Superior temporal gyrus (tissue), 1 donor: ENCODE measurements at regions not wholly inside any gene's neighbourhood (a gene's known extent, or its start where the extent isn't known, plus 50 kb on each side); places are given as distances from the start of the nearest gene placed in this dataset.
"Not testable (repeated sequence)": the region's sequence is repeated elsewhere in the genome, so short reads cannot be mapped to it uniquely, and the experiment has no call there.

Experiments
- DNase-seq: peaks from one replicate; pipeline ENCODE4 v3.0.0-alpha.2; 2016; ENCODE audit errors: extremely low spot score

DNA sequence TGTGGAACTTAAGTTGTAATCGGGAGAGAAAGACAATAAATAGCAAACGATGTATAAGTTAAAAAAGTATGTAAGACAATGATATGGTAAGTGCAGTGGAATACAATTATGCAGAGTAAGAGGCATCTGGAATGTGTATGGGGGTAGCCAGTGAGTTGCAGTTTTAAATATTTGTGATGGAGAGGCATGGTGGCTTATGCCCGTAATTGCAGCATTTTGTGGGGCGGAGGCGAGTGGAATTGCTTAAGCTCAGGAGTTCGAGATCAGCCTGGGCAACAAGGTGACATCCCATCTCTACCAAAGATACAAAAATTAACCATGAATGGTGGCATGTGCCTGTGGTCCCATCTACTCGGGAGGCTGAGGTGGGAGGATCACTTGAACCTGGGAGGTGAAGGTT is 52.5 kb upstream of the WDFY3 start:
- no peak for DNase-seq

DNA sequence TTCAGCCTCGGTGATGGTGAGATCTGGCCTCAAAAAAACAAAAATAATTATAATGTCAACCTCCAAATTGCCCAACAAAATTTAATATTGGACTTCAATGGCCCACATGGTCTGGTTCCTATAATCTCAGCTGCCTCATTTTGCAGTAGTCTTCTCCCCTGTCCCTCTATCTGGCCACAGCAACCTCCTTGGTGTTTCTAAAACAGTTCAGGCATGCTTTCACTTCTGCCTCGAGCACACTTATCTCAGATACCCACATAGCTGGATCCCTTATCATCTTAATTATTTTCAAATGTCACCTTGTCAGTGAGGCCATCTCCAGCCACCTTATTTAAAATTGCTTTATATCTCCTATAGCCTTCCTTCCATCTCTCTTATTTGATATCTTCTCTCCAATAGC is 52.9 kb upstream of the WDFY3 start:
- no peak for DNase-seq

DNA sequence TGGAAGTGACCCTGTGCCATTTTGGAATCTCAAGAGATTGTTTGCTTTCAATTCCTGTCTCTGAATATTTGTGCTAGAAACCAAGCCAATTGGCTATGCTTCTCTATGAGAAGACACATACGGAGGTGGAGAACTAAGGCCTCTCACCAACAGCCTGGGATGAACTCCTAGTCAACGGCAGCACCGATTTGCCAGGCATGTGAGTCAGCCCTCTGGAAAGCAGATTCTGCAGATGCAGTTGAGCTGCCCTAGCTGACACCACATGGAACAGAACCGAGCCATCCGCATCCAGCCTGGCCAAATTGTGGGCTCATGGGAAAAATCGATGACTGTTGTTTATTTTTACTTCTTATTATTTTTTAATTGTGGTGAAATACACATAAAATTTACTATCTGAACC is 58.2 kb upstream of the WDFY3 start:
- DNase-seq = peak; percentile 6

DNA sequence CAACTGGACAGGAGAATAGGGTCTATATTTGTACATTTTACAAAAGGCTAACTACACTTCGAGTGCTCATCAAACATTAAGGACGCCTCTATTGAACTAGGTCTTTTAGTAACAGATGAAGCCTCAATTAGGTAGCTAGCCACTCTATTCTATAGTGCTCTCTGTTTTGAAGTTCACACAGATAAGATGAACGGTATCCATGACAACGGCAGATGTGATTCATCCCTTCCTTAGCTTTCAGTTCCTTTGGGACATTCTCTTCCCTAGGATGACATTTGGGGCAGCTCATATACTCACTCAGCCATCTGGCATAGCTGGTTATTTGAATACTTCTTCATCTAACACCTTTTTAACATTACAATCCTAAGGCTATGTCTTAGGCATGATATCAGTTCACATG is 62.4 kb upstream of the WDFY3 start:
- DNase-seq = peak; percentile 27

DNA sequence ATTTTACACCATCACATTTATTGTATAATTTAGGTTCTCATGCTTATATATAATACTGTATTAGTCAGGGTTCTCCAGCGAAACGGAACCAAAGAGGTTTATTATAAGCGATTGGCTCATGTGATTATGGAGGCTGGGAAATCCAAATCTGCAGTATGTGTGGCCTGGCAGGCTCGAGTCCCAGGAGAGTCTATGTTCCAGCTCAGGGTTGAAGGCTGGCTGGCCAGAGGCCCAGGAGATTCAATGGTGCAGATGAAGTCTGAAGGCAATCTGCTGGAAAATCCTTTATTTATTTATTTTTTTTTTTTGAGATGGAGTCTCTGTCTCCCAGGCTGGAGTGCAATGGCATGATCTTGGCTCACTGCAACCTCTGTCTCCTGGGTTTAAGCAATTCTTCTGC is 63.0 kb upstream of the WDFY3 start:
- no peak for DNase-seq

DNA sequence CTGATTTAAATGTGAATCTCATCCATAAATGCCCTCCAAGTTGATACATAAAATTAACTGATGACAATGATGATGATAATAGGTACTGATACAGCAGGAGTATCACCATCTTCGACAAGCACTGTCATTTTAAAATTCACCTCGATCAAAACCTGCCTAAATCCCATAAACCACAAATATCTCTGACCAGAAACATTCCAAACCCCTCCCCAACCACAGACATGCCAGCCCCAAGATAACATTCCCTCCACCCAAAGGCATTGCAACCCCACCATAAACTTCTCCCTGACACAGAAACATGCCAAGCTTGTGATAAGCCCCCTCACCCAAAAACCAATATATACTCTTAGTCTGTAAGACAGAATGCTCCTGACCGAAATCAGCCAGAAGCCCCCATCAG is 63.7 kb upstream of the WDFY3 start:
- no peak for DNase-seq

DNA sequence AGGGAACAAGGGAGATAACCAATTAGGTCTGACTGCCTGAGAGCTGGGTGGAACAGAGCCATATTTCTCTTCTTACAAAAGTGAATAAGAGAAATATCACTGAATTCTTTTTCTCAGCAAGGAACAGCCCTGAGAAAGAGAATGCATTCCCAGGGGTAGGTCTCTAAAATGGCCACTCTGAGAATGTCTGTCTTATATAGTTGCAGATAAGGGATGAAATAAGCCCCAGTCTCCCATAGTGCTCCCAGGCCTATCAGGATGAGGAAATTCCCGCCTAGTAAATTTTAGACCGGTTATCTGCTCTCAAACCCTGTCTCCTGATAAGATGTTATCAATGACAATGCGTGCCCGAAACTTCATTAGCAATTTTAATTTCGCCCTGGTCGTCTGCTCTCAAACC is 67.3 kb upstream of the WDFY3 start:
- DNase-seq = not testable (repeated sequence)

DNA sequence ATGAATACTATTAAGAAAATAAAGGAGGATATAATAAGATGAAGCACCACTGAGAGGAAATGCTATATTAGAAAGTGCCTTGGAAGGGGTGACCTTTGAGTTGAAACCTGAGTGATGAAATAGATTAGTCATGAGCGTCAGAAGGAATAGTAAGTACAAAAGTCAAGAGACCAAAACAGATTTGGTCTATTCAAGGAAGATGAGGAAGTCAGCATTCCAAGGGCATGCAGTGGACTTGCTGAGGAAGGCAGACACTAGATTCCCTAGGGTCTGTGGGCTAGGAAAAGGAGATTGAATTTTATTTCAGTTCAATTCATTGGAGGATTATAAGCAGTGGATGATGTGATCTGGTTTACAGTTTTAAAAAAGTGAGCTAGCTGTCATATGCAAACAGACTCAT is 73.0 kb upstream of the WDFY3 start:
- no peak for DNase-seq

DNA sequence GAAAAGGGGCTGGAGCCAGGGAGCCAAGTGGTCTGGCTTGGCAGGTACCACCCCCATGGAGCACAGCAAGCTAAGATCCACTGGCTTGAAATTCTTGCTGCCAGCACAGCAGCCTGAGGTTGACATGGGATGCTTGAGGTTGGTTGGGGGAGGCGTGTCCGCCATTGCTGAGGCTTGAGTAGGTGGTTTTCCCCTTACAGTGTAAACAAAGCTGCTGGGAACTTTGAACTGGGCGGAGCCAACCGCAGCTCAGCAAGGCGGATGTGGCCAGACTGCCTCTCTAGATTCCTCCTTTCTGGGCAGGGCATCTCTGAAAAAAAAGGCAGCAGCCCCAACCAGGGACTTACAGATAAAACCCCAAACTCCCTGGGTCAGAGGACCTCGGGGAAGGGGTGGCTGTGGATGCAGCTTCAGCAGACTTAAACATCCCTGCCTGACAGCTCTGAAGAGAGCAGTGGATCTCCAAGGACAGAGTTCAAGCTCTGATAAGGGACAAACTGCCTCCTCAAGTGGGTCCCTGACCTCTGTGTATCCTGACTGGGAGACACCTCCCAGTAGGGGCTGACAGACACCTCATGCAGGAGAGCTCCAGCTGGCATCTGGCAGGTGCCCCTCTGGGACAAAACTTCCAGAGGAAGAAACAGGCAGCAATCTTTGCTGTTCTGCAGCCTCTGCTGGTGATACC is 77.5 kb upstream of the WDFY3 start:
- DNase-seq = not testable (repeated sequence)

DNA sequence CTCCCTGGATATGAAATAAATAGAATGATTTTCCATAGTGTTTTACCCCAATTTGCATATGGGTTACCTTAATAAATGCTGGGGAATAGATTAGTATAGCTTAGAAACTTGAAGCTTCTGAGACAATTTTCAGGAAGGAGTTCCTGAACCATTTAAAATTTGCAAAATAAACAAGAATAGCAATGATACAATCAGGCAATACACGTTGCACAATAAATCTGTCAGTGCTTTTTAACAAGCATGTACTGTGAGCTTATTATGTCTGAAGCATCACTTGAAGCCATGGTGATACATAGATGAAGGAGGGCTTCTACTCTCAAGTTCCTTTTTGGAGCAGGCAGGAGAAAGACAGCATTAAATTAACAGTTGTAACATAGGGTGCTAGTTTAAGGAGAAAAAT is 84.2 kb upstream of the WDFY3 start:
- no peak for DNase-seq

DNA sequence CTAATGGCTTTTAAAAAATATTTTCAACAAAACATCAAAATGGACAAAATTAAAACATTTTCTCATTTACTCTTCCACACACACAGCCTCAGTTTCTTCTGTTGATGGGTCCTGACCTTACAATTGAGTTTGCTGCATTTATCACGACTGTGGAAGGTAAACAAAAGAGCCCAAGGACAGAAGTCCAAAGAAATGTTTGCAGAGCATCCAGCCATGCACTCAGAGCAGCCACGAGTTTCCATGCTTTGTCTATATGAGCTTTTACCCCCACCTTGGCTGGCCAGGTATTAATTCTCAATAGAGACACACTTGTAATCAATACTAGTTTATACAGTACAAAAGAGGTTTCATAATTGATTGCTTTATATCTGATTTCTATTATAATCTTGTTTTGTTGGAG is 85.0 kb upstream of the WDFY3 start:
- no peak for DNase-seq

DNA sequence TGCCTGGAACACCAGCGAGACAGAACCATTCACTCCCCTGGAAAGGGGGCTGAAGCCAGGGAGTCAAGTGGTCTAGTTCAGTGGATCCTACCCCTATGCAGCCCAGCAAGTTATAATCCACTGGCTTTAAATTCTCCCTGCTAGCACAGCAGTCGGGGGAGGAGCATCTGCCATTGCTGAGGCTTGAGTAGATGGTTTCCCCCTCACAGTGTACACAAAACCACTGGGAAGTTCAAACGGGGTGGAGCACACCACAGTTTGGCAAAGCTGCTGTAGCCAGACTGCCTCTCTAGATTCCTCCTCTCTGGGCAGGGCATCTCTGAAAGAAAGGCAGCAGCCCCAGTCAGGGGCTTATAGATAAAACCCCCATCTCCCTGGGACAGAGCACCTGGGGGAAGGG is 88.4 kb upstream of the WDFY3 start:
- DNase-seq = not testable (repeated sequence)

DNA sequence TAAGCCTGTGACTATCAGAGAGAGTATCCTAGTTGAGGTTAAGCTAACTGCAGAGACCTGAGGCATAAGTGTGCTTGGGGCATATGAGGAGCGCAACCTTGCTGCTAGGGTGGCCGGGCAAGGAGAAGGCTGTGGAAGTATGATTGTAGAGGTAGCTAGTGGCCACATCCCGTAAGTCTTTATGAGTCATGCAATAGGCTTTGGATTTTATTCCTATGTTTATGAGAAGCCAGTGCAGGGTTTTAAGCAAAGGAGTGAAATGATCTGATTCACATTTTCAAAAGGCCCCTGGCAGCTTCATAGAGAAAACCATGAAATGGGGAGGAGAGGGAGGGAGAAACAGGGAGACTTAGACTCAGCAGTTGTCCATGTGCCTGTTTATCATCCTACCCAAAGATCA is 92.1 kb upstream of the WDFY3 start:
- DNase-seq = no peak

DNA sequence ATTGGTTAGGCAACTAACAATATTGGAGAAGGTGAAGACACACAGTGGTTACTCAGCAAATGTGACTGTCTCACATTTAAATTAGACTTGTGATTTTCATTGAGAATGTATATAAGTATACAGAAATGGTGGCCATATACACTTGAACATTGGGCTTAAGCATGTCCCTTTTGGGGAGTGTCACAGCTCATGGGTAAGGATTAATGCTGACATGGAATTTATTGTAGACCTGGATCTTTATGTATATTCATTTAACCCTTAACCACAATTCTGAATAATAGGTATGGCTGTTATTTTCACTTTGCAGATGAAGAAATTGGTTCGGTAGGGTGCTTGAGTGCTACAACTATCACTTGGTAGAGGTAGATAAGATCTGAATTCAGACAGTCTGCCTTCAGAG is 95.5 kb upstream of the WDFY3 start:
- DNase-seq = no peak

DNA sequence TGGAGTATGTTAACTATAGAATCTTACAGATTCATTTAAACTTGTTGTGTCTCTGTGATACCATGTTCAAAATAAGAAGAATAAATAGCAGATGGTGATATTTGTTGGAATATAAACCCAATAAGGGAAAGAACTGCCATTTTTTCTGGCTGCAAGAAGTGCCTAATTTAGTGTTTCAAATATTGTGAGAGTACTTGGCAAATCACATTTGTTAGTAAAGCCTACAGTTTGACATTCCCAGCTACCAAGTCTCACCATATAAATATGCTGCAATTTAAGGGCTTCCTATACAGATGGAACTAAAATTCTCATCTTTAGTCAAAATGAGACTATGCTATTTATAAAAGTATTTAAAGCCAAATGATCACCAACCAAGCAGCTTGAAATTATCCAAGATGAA is 96.0 kb upstream of the WDFY3 start:
- peak; percentile 22 for DNase-seq

DNA sequence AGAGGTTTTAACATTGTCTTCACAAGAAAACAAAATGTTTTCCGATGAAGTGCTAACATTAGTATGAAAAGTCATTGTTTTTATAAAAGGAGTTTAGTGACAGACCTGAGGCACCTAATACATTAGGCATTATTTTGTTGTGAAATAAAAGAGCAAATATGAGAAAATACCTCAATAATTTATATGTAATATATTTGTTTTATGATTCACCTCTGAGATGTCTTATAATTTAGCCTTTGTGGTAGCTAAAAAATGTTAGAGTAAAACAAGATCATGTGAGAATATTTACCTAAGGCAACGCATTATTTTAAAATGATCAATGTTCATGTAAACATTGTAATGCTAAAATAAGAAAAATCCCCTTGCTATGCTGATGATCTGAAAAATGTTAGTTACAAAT is 100.9 kb upstream of the WDFY3 start:
- DNase-seq = no peak

DNA sequence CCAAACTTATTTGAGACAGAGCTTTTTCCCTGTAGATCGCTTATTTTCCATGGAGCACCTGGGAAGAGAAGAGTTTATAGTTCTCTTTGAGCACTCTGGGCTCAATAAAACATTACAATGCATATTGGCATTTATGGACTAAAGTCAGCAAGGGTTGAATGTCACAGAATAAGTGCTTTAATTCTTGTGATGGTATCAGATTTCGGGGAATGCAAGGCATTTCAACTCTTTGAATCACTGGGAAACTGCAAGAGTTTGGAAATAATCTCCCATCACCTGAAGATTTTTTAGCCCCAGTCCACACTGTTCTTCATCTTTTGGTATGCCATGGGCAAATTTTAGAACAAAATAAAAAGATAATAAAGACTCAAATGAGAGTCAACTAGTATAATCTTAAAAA is 111.5 kb upstream of the WDFY3 start:
- no peak for DNase-seq

DNA sequence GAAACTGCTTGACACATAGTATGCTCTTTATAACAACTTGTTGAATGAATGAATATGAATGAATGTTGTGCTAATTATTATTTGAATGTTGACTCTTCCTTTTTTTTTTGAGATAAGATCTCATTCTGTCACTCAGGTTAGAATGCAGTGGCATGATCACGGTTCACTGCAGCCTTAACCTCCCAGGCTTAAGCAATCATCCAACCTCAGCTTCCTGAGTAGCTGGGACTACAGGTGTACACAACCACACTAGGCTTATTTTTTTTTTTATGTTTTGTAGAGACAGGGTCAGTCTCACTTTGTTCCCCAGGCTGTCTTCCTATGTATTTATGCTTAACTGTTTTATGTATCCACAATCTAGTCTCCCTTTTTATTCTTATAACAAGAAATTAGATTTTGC is 114.7 kb upstream of the WDFY3 start:
- no peak for DNase-seq

DNA sequence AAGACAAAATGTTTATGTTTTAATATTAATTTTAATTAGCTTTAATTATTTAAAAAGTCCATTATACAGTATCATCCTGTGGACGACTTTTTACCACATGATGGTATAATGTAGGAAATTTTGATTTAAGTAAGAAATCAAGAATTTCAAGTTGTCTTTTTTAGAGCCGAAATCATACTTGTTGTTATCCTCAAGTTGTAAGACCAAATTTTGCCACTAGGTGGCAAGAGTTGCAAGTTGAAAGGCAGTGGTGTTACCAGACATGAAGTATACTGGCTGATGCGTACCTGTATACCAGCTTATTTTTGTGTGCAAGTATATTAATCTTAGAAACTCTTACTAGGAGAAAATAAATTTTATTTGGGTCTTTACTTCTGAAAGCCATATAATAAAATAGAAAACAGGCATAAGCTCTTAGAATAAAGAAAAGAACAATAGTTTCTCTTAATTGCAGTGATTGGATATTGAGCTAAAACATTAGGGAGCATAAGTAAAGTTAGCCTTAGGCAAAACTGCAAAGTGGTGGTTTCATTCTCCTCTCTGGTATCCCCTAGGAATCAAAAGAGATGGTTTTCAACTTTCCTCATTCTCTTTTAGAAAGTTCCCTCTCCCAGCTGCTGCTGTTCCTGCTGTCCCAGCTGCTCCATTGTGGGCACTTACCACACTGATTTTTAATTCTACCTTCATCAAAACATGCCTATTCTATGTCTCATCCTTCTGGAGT is 118.0 kb upstream of the WDFY3 start:
- DNase-seq = peak; percentile 91

DNA sequence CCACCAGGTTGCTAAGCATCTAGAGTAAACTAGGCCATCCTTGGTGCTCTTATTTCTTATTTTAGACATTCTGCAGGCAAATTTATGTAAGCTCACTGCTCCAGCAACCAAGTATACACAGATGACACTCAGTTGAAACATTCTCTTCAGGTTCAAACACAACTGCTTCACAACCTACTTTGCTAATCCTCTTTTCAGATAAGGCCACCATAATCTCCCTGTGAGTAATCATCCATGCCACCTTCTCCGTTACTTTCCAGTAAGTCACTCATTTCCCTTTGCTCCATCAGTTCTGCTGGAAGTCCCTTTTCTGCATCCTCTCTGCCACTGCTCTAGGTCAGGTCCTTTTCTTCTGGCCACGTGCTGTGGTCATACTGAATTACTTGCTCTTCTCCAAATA is 120.2 kb upstream of the WDFY3 start:
- peak; percentile 18 for DNase-seq

DNA sequence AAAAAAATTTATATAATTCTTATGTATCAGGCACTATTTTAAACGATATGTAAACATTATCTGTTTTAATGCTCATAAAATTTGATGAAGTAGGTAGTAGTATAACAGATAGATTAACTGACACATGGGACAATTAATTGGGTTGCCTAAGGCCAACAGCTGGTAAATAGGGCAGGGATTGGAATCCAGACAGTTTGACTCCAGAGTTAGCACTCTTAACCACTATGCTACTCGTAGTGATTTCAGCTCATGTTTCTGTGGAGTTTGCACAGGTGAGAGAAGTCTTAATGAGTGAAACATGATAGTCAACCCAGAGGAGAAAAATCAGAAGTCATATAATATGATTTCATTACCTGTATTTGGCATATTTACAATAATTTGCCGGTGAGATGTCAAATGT is 126.0 kb upstream of the WDFY3 start:
- no peak for DNase-seq

DNA sequence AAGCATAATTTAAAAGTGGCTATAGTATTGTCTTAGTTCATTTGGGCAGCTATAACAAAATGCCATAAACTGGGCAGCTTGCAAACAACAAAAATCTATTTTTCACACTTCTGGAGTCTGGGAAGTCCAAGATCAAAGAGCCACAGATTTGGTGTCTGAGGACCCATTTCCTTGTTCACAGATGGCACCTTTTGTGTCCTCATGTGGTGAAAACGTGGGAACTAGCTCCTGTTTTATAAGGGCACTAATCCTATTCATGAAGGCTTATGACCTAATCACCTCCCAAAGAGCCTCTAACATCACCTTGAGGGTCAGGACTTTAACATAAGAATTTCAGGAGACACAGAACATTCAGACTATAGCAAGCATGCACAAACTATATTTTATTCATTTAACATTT is 126.5 kb upstream of the WDFY3 start:
- no peak for DNase-seq

DNA sequence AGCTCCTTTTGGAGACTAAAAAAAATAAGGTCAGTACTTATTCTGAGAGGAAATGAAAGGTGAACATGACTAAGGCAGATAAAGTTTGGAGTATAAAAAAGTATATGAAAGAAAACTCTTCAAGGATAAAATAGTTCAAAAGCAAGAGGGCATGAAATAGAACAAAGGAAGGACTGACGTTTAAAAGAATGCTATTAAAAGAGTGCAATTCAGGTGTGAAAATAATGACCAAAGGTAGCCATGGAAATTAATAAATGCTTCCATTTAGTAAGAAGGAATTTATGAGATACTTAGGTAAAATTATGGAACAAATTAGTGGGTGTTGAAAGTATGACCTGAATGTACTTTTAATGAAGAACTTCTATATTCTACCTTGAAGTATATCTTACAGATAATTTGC is 128.2 kb upstream of the WDFY3 start:
- DNase-seq = no peak

DNA sequence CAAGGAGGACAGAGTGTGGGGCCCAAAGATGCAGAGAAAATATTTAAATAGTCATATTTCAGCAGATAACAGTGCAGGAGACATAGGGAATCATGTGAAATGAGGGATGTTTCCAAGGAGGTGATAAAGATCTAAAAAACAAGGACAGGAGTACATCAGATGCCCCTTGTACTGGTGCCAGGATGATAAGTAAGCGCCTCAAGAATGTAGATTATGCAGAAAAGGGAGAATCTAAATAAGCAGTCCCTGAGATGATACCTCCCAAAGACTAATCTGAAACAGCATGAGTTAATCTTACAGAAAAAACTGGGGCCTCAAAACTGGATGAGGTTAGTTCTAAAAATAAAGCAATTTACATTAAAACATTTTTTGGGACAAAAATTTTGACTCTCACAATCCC is 136.1 kb upstream of the WDFY3 start:
- no peak for DNase-seq
